Astrocyte (in vitro differentiated cells and primary cell): ENCODE measurements at regions not wholly inside any gene's neighbourhood (a gene's known extent, or its start where the extent isn't known, plus 50 kb on each side); places are given as distances from the start of the nearest gene placed in this dataset.

ENCODE experiments used
- CTCF ChIP-seq: IDR thresholded peaks from 2 replicates; pipeline ENCODE4 v1.5.1; 2011; ENCODE audit warnings: low read depth, mild to moderate bottlenecking, inconsistent platforms, low read length, moderate library complexity; ENCODE audit not compliant: insufficient read depth
- EZH2 ChIP-seq: IDR thresholded peaks from 2 replicates; pipeline ENCODE4 v1.6.1; 2012; ENCODE audit warnings: mild to moderate bottlenecking, low read length, inconsistent platforms; ENCODE audit not compliant: insufficient read depth

DNA sequence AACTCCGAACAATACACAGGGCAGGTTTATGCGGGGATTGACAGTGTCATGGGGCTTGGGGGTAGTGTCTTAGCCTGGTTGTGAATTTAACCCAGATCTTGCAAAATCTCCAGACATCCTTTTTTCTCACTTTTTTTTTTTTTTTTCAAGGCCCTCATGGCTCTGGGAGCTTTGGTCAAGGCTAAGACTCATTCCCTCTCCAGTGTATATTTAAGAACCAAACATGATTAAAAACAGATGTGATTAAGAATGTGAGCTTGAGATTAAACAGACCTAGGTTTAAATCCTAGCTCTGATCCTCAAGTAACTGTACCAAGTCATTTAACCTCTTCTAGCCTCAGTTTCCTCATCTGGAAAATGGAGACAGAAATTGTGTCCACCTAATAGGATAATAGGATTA is 151.7 kb upstream of the FUT8 start:
- no peak for TF ChIP-seq CTCF
- no peak for TF ChIP-seq EZH2
